Astrocyte of the spinal cord (primary cell): ENCODE measurements at regions not wholly inside any gene's neighbourhood (a gene's known extent, or its start where the extent isn't known, plus 50 kb on each side); places are given as distances from the start of the nearest gene placed in this dataset.
"Not testable (repeated sequence)": the region's sequence is repeated elsewhere in the genome, so short reads cannot be mapped to it uniquely, and the experiment has no call there.

Experiments
- DNase-seq: peaks from one replicate; pipeline ENCODE4 v3.0.0; 2011; ENCODE audit warnings: low read depth, low spot score
- H3K4me3 ChIP-seq: 2 replicates; pipeline ENCODE4 v1.5.1; 2011; ENCODE audit warnings: low read depth, mild to moderate bottlenecking, low read length, moderate library complexity
- in situ Hi-C: cut with HindIII; loops from 2 replicates; pipeline ENCODE4 v1.10.0; 2017; ENCODE audit warnings: low sequenced_read_pairs
- TF ChIP-seq, protein P1 (sequence below): IDR thresholded peaks from 2 replicates; pipeline ENCODE4 v1.5.1; 2012; ENCODE audit warnings: low read depth, mild to moderate bottlenecking, low read length, inconsistent platforms

DNA sequence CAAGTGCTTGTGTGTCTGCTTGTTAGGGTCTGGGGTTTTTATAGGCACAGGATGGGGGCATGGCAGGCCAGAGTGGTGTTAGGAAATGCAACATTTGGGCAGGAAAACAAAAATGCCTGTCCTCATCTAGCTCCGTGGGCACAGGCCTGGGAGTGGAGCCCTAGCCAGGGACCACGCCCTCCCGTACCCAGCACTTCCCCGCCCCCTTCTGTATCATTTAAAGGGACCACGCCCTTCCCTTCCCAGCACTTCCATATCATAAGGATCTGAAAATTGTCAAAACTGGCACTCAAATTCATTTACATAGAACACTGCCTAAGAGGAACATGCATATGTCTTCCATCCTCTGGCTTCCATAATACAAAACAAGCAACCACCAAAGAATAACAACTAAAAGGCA lies 185.8 kb downstream of the B3GLCT start:
- in situ Hi-C loops: no loop called here
- no peak for DNase-seq
- TF ChIP-seq, protein P1, sequence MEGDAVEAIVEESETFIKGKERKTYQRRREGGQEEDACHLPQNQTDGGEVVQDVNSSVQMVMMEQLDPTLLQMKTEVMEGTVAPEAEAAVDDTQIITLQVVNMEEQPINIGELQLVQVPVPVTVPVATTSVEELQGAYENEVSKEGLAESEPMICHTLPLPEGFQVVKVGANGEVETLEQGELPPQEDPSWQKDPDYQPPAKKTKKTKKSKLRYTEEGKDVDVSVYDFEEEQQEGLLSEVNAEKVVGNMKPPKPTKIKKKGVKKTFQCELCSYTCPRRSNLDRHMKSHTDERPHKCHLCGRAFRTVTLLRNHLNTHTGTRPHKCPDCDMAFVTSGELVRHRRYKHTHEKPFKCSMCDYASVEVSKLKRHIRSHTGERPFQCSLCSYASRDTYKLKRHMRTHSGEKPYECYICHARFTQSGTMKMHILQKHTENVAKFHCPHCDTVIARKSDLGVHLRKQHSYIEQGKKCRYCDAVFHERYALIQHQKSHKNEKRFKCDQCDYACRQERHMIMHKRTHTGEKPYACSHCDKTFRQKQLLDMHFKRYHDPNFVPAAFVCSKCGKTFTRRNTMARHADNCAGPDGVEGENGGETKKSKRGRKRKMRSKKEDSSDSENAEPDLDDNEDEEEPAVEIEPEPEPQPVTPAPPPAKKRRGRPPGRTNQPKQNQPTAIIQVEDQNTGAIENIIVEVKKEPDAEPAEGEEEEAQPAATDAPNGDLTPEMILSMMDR: no peak
- H3K4me3 ChIP-seq: no peak overlapping the region

DNA sequence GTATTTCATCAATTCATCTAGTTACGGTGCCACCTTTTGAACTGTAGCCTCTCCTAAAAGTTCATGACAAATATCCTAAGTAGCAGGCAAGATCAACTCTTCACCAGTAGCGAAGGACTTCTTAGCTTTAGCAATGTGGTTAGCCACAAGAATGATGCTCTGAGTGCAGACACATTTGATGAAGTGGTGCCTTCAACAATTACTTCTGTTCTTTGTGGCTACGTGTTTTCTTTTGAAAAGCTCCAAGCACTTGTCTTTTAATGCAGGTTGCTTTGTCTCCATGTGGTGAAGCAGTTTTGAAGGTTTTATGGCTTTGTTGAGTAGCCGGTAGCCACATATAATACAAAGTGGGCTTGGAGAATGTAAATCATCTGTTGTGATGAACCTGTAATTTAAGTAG lies 194.7 kb downstream of the B3GLCT start:
- peak; percentile 22 for DNase-seq
- in situ Hi-C loops: no loop called here
- TF ChIP-seq, protein P1: no peak
- H3K4me3 ChIP-seq: no peak overlapping the region

DNA sequence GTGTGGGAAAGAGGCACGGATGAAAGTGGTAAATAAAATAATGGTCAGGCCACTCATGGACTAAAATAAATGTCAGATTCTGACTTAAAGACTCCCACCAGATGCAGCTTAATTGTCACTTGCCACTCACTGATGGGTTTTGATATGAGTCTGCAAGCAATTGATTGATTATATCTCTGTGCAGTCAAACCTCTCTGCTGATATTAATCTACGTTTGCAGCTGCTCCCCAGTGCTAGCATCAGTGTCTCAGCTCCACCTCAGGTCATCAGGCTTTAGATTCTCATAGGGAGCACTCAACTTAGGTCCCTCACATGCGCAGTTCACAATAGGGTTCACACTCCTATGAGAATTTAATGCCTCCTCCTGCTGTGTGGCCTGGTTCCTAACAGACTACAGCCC lies 195.3 kb downstream of the B3GLCT start:
- in situ Hi-C loops: no loop called here
- TF ChIP-seq, protein P1: no peak
- H3K4me3 ChIP-seq: no peak overlapping the region
- no peak for DNase-seq

DNA sequence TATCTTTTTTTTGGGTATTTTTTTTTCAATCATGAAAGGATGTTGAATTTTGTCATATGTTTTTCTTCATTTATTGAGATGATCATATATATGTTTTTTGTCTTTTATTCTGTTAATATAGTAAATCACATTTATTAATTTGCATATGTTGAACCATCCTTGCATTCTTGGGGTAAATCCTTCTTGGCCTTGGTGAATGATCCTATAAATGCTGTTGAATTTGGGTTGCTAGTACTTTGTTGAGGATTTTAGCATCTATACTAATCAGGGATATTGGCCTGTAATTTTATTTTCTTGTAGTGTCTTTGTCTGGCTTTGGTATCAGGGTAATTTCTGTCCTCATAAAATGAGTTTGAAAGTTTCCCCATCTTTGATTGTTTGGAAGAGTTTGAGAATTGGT lies 199.9 kb downstream of the B3GLCT start:
- H3K4me3 ChIP-seq: no peak overlapping the region
- TF ChIP-seq, protein P1: no peak
- in situ Hi-C loops: no loop called here
- DNase-seq: no peak

DNA sequence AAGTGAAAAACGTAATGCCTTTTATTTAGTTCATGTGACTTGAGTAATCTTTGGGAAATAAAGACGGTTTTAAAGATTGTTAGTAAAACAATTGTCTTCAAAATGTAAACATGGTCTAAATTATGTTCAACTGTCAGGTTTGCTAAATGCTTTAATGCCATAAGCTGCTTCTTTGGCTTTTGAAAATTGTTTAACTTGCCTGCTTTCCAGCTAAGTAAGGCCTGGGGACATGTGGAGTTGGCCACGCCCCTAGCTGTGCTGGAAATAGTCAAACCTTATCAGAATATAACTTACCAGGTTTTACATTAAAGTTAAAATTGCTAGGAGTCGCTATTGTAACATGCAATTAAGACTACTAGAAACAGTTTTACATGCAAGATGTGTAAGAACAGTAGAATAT lies 203.9 kb downstream of the B3GLCT start:
- H3K4me3 ChIP-seq, in situ Hi-C loops, DNase-seq: not testable (repeated sequence)

DNA sequence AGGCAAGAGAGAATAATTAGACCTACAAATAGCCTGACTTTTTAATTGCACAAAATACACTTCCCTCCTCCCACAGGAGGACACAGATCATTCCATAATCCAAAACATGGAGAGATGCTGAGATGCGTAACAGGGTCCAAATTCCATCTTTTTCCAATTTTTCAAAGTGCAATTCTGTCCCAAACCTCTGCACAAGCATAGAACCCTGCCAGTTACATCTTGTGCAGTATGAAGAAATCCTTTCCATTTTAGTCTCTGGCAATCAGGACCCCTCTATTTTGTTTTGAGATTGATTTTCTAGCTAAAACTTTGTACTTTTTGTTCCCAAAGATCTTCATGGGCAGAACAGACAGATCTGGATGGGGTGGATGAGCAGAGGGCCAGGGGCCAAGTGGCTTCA lies 209.2 kb downstream of the B3GLCT start:
- no peak for DNase-seq
- in situ Hi-C loops: no loop called here
- TF ChIP-seq, protein P1: no peak
- no peak overlapping the region for H3K4me3 ChIP-seq

DNA sequence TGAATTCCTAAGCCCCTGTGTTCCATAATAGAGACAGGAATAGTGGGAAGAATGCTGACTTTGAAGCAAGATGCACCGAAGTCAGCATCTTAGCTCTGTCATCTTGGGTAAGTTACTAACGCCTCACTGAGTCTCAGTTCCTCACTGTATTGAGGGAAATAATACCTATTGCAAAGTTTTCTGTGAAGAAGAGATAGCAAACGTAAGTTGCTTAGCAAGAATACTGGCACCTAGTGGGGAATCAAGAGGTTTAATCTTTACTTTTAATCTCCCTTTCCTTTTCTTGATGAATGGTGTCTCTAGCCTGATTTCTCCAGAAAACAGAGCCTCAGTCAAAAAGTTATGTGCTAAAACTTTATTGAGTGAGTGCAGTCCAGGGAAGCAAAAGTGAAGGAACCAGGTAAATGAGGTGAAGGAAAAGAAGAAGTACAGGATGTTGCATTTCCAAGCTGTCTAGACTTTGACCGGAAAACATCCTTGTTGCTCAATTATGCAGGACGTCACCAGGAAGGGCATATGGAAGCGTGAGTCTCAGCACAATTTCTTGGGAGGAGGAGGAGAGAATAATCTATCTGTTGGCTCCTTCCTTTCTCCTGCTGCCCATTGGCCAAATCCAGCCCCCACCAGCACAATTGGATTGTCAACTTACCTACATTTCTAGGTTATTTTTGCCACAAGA lies 210.0 kb downstream of the B3GLCT start:
- TF ChIP-seq, protein P1: peak; percentile 30
- peak; percentile 10 for DNase-seq
- H3K4me3 ChIP-seq: no peak overlapping the region
- in situ Hi-C loops: no loop called here
